Upper lobe of left lung (tissue), 4 donors: ENCODE measurements at regions not wholly inside any gene's neighbourhood (a gene's known extent, or its start where the extent isn't known, plus 50 kb on each side); places are given as distances from the start of the nearest gene placed in this dataset.

Experiments
- CTCF ChIP-seq, 6 experiments: fragments of 450-650 bp in 4 of 6; fragments of 200-600 bp in 2 of 6; sonication (generic) in 2 of 6; IDR thresholded peaks; one replicate each; pipeline ENCODE4 v1.5.1; 2016 to 2019; ENCODE audit warnings: antibody characterized with exemption in 6 of 6
- POLR2A ChIP-seq, 4 donors: fragments of 450-650 bp; IDR thresholded peaks; one replicate each; pipeline ENCODE4 v1.5.1; 2016 to 2017; ENCODE audit warnings: antibody characterized with exemption in 4 of 4, mild to moderate bottlenecking in 2 of 4
- POLR2AphosphoS5 ChIP-seq, 2 donors: sonication (generic); formaldehyde crosslinking; IDR thresholded peaks; one replicate each; pipeline ENCODE4 v1.5.1; 2017; ENCODE audit warnings: antibody characterized with exemption in 2 of 2

- TF ChIP-seq POLR2AphosphoS5 (IDR thresholded peaks at IDR 0.05) (no peak), CTCF (IDR thresholded peaks at IDR 0.05) (no peak), POLR2A (IDR thresholded peaks at IDR 0.05) (no peak)
These were observed 405.3 kb downstream of the PCDH20 start for GRCh38 chr13:61010358-61010757.
